GM23248 (cell line): ENCODE measurements at regions not wholly inside any gene's neighbourhood (a gene's known extent, or its start where the extent isn't known, plus 50 kb on each side); places are given as distances from the start of the nearest gene placed in this dataset.
"Not testable (repeated sequence)": the region's sequence is repeated elsewhere in the genome, so short reads cannot be mapped to it uniquely, and the experiment has no call there.

Experiments used
- DNase-seq: peaks from one replicate; pipeline ENCODE4 v3.0.0-alpha.2; 2015
- H2AFZ ChIP-seq: fragments of 200-600 bp; sonication (generic); 2 replicates; pipeline ENCODE4 v1.6.1; 2016; ENCODE audit warnings: antibody characterized with exemption
- H3F3A ChIP-seq: fragments of 200-600 bp; sonication (generic); 2 replicates; pipeline ENCODE4 v1.6.1; 2016; ENCODE audit warnings: mild to moderate bottlenecking, antibody characterized with exemption, mixed run types; ENCODE audit not compliant: insufficient read depth
- H3K27ac ChIP-seq: fragments of 200-600 bp; sonication (generic); 2 replicates; pipeline ENCODE4 v1.5.1; 2016; ENCODE audit warnings: mild to moderate bottlenecking
- H3K27me3 ChIP-seq: fragments of 200-600 bp; sonication (generic); replicated peaks from 2 replicates; pipeline ENCODE4 v1.6.1; 2016; ENCODE audit warnings: mild to moderate bottlenecking; ENCODE audit not compliant: insufficient read depth
- H3K36me3 ChIP-seq: fragments of 200-600 bp; sonication (generic); 2 replicates; pipeline ENCODE4 v1.6.1; 2016; ENCODE audit warnings: low read depth, mild to moderate bottlenecking
- H3K4me1 ChIP-seq: fragments of 200-600 bp; sonication (generic); 2 replicates; pipeline ENCODE4 v1.6.1; 2016; ENCODE audit warnings: mild to moderate bottlenecking; ENCODE audit not compliant: insufficient read depth
- H3K4me2 ChIP-seq: fragments of 200-600 bp; sonication (generic); one replicate; pipeline ENCODE4 v1.6.1; 2016; ENCODE audit warnings: mild to moderate bottlenecking; ENCODE audit not compliant: unreplicated experiment
- H3K4me3 ChIP-seq: fragments of 200-600 bp; sonication (generic); 2 replicates; pipeline ENCODE4 v1.5.1; 2016; ENCODE audit warnings: mild to moderate bottlenecking
- H3K79me2 ChIP-seq: fragments of 200-600 bp; sonication (generic); 2 replicates; pipeline ENCODE4 v1.6.1; 2016; ENCODE audit warnings: mild to moderate bottlenecking; ENCODE audit not compliant: insufficient read depth
- H3K9ac ChIP-seq: fragments of 200-600 bp; sonication (generic); 2 replicates; pipeline ENCODE4 v1.6.1; 2016; ENCODE audit warnings: mild to moderate bottlenecking
- H3K9me2 ChIP-seq: fragments of 200-600 bp; sonication (generic); 2 replicates; pipeline ENCODE4 v1.6.1; 2016; ENCODE audit warnings: mixed run types, mild to moderate bottlenecking, moderate library complexity; ENCODE audit not compliant: insufficient read depth
- H3K9me3 ChIP-seq: fragments of 200-600 bp; sonication (generic); one replicate; pipeline ENCODE4 v1.6.1; 2017; ENCODE audit warnings: low read depth
- H4K20me1 ChIP-seq: fragments of 200-600 bp; sonication (generic); 2 replicates; pipeline ENCODE4 v1.6.0; 2016; ENCODE audit not compliant: insufficient read depth
- EZH2 ChIP-seq: fragments of 200-600 bp; sonication (generic); IDR thresholded peaks from 2 replicates; pipeline ENCODE4 v1.6.1; 2018; ENCODE audit warnings: antibody characterized with exemption, mild to moderate bottlenecking; ENCODE audit not compliant: insufficient read depth, poor library complexity, severe bottlenecking
- EZH2phosphoT487 ChIP-seq: fragments of 200-600 bp; sonication (generic); IDR thresholded peaks from 2 replicates; pipeline ENCODE4 v1.6.1; 2018; ENCODE audit warnings: antibody characterized with exemption, moderate library complexity, mild to moderate bottlenecking, low read depth; ENCODE audit not compliant: insufficient read depth
- WGBS, 2 experiments: methylation state at CpG; one replicate each; pipeline ENCODE4 v1.1.6; 2015 to 2017; ENCODE audit warnings: low lambda C conversion rate in 2 of 2, low coverage in 1 of 2; ENCODE audit errors: missing lambda C conversion rate in 2 of 2; 5-methylcytosine and 5-hydroxymethylcytosine counted together
- in situ Hi-C: fragments of 300-500 bp; cut with MboI; formaldehyde crosslinking; loops from 2 replicates; pipeline ENCODE4 v1.15.0; 2020

- Histone ChIP-seq H3K9ac (no peak overlapping the region), H3K27ac (no peak overlapping the region), H4K20me1 (no peaks in the 10 kb centered on the region), H3K36me3 (no peaks in the 10 kb centered on the region), H3K4me2 (no peak overlapping the region), H3K4me1 (no peaks in the 10 kb centered on the region), H3F3A (no peaks in the 10 kb centered on the region), H3K9me3 (no peaks in the 10 kb centered on the region), H3K27me3 (no peaks in the 10 kb centered on the region), H3K79me2 (no peaks in the 10 kb centered on the region), H3K4me3 (no peak overlapping the region), H2AFZ (no peak overlapping the region), H3K9me2 (no peaks in the 10 kb centered on the region)
- TF ChIP-seq EZH2 (no peak), EZH2phosphoT487 (no peak)
- DNase-seq = no peak
- in situ Hi-C loops = no loop called here
Measured at GRCh38 chr18:66895631-66896030, 291.7 kb upstream of the CDH19 start.

DNA sequence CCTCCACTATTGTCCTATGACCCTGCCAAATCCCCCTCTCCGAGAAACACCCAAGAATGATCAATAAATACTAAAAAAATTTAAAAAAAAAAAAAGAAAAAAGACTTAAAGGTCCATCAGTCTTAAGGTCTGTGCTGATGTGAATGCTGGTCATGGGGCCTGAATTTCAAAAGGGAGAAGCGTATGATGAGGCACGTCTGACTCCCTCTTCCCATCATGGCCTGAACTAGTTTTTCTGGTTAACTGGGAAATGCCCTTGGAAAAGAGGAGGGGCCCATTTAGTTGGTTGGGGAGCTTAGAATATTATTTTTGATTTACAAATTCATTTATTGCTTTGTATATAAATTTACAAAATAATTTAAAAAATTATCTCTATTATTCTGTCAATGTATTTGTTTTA is 291.0 kb upstream of the CDH19 start:
- TF ChIP-seq EZH2 = no peak
- no peak for TF ChIP-seq EZH2phosphoT487
- Histone ChIP-seq H2AFZ (no peak overlapping the region), H3K4me1 (no peaks in the 10 kb centered on the region), H3K27me3 (no peaks in the 10 kb centered on the region), H3K4me3 (no peak overlapping the region), H3K27ac (no peak overlapping the region), H3K4me2 (no peak overlapping the region), H3F3A (no peaks in the 10 kb centered on the region), H3K9me3 (no peaks in the 10 kb centered on the region), H3K9me2 (no peaks in the 10 kb centered on the region), H3K9ac (no peak overlapping the region), H3K36me3 (no peaks in the 10 kb centered on the region), H4K20me1 (no peaks in the 10 kb centered on the region), H3K79me2 (no peaks in the 10 kb centered on the region)
- in situ Hi-C loops = no loop called here
- 3% methylated on average over 2 to 3 of the region's 3 CpGs for WGBS, 2 experiments
- DNase-seq = no peak

GRCh38 chr18:66892388-66892787 is 288.5 kb upstream of the CDH19 start:
- DNase-seq, H3K27me3 ChIP-seq, H3K9ac ChIP-seq, H3F3A ChIP-seq, H3K9me3 ChIP-seq, H3K4me1 ChIP-seq, H3K4me2 ChIP-seq, in situ Hi-C loops, H4K20me1 ChIP-seq, H2AFZ ChIP-seq, H3K27ac ChIP-seq, H3K36me3 ChIP-seq, H3K9me2 ChIP-seq, H3K79me2 ChIP-seq, H3K4me3 ChIP-seq: not testable (repeated sequence)
- 46 to 54% methylated on average over 13 of the region's 13 CpGs for WGBS, 2 experiments

DNA sequence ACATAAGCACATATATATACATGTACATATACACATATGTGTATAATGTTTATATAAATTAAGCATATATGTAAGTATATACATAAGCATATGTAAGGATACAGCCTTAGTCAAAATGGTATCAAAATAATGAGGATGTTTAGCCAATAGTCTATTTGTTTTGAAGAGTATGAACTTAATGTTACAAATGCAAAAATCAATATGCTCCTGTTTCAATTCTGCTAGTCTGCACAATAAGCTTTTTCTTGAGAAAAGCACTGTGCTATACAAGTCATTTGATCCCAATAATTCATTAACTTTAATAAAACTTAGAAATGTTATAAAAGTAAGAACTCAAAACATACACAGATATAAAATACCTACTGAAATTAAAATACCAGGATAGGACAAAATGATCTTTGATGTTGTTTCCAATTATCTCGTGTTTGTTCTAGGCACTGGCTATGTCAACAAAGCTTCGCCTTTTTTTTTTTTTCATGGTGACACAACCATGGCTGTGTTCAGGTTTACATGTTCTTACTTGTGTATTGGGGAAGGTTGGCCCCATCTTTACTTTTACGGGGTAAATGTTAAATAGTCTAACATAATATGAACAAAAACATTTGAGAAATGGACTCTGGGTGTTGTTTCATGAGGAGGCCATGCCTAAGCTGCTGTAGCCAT is 271.1 kb upstream of the CDH19 start:
- no peak overlapping the region for H2AFZ ChIP-seq
- H3F3A ChIP-seq = no peaks in the 10 kb centered on the region
- no peaks in the 10 kb centered on the region for H3K36me3 ChIP-seq
- H3K4me2 ChIP-seq = no peak overlapping the region
- TF ChIP-seq EZH2 = no peak
- no peak for TF ChIP-seq EZH2phosphoT487
- 11 to 20% methylated on average over 3 of the region's 3 CpGs for WGBS, 2 experiments
- no peaks in the 10 kb centered on the region for H3K9me3 ChIP-seq
- no peaks in the 10 kb centered on the region for H3K79me2 ChIP-seq
- no peaks in the 10 kb centered on the region for H3K9me2 ChIP-seq
- no peaks in the 10 kb centered on the region for H3K4me1 ChIP-seq
- no peak overlapping the region for H3K4me3 ChIP-seq
- no peak for DNase-seq
- no peak overlapping the region for H3K27ac ChIP-seq
- in situ Hi-C loops = no loop called here
- H3K9ac ChIP-seq = no peak overlapping the region
- H4K20me1 ChIP-seq = no peaks in the 10 kb centered on the region
- no peaks in the 10 kb centered on the region for H3K27me3 ChIP-seq

GRCh38 chr18:66874375-66874774 is 270.5 kb upstream of the CDH19 start:
- Histone ChIP-seq H3K4me1 (no peaks in the 10 kb centered on the region), H3F3A (no peaks in the 10 kb centered on the region), H3K9me3 (no peaks in the 10 kb centered on the region), H3K4me3 (no peak overlapping the region), H3K4me2 (no peak overlapping the region), H3K27me3 (no peaks in the 10 kb centered on the region), H3K79me2 (no peaks in the 10 kb centered on the region), H3K9me2 (no peaks in the 10 kb centered on the region), H3K9ac (no peak overlapping the region), H2AFZ (no peak overlapping the region), H3K36me3 (no peaks in the 10 kb centered on the region), H4K20me1 (no peaks in the 10 kb centered on the region), H3K27ac (no peak overlapping the region)
- DNase-seq = no peak
- TF ChIP-seq EZH2phosphoT487 = no peak
- no peak for TF ChIP-seq EZH2
- in situ Hi-C loops = no loop called here
